ENCODE measurements at regions not wholly inside any gene's neighbourhood (a gene's known extent, or its start where the extent isn't known, plus 50 kb on each side); places are given as distances from the start of the nearest gene placed in this dataset.

DNA sequence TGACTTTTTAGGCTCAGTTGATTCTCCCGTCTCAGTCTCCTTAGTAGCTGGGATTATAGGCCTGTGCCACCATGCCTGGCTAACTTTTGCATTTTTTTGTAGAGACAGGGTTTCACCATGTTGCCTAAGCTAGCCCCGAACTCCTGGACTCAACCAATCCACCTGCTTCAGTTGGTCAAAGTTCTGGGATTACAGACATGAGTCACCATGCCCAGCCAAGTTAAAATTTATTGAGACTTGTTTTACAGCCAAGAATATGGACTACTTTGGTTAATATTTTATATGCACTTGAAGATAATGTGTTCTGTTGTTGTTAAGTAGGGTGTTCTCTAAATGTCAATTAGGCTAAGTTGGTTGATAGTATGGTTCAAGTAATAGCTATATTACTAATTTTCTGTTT lies 58.7 kb downstream of the CYTL1 start:
- H3K4me1 ChIP-seq (ENCODE audit: control insufficient read depth in 2 of 2, insufficient read depth in 2 of 2, low read length in 2 of 2) = no peaks in the 10 kb centered on the region
- H3K27me3 ChIP-seq (replicated peaks in 1 of 4; ENCODE audit: control extremely low read depth in 1 of 4, control insufficient read depth in 3 of 4, insufficient read depth in 4 of 4, low read length in 3 of 4) = no peaks in the 10 kb centered on the region
- H3K9me3 ChIP-seq (ENCODE audit: control extremely low read depth in 1 of 3, control insufficient read depth in 2 of 3, insufficient read depth in 1 of 3, low read length in 2 of 3) = peaks cover 13 to 32% (median 18%) of the 10 kb centered on the region in 3 donors
- no peak for TF ChIP-seq EZH2 (IDR thresholded peaks at IDR 0.05; ENCODE audit: borderline replicate concordance, insufficient read depth, low read depth, low read length, poor library complexity, severe bottlenecking)
- TF ChIP-seq, protein P1, sequence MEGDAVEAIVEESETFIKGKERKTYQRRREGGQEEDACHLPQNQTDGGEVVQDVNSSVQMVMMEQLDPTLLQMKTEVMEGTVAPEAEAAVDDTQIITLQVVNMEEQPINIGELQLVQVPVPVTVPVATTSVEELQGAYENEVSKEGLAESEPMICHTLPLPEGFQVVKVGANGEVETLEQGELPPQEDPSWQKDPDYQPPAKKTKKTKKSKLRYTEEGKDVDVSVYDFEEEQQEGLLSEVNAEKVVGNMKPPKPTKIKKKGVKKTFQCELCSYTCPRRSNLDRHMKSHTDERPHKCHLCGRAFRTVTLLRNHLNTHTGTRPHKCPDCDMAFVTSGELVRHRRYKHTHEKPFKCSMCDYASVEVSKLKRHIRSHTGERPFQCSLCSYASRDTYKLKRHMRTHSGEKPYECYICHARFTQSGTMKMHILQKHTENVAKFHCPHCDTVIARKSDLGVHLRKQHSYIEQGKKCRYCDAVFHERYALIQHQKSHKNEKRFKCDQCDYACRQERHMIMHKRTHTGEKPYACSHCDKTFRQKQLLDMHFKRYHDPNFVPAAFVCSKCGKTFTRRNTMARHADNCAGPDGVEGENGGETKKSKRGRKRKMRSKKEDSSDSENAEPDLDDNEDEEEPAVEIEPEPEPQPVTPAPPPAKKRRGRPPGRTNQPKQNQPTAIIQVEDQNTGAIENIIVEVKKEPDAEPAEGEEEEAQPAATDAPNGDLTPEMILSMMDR (IDR thresholded peaks at IDR 0.05) = no peak
- no peak overlapping the region for H3K27ac Mint-ChIP-seq
- peaks cover 22% of the 10 kb centered on the region for H3K9me3 Mint-ChIP-seq (ENCODE audit: insufficient read depth)
- CTCF ChIA-PET = no interaction called here
- DNase-seq = no peak
- H3K9ac ChIP-seq (ENCODE audit: low read length) = no peak overlapping the region
- H3K27me3 Mint-ChIP-seq = peaks cover 3% of the 10 kb centered on the region
- no peak for ATAC-seq (ENCODE audit: low read depth)
- no peaks in the 10 kb centered on the region for H3K36me3 ChIP-seq (replicated peaks in 1 of 2; ENCODE audit: control extremely low read depth in 1 of 2, control insufficient read depth in 1 of 2, extremely low read depth in 1 of 2, insufficient read depth in 2 of 2, low read length in 1 of 2)
- no peak overlapping the region for H3K4me3 ChIP-seq (ENCODE audit: control extremely low read depth in 1 of 5, extremely low read depth in 1 of 5, insufficient read depth in 1 of 5, low read depth in 2 of 5, low read length in 4 of 5)
- no peak overlapping the region for H3K27ac ChIP-seq (ENCODE audit: low read length in 2 of 2)
- H2AFZ ChIP-seq (ENCODE audit: insufficient read depth, low read depth, low read length, poor library complexity, severe bottlenecking) = no peak overlapping the region
- POLR2A ChIA-PET = no interaction called here
- WGBS (ENCODE audit: insufficient coverage) = 63% methylated on average over 1 of the region's 2 CpGs
- no peak overlapping the region for H3K4me2 ChIP-seq (replicated peaks; ENCODE audit: low read depth, low read length, poor library complexity, severe bottlenecking)
- H3K4me3 Mint-ChIP-seq = no peak overlapping the region
- intact Hi-C loops (cut with micrococcal nuclease) = no loop called here
- no peaks in the 10 kb centered on the region for H4K20me1 ChIP-seq (ENCODE audit: control insufficient read depth, insufficient read depth, low read length, poor library complexity, severe bottlenecking)
- H3K79me2 ChIP-seq (ENCODE audit: control insufficient read depth, insufficient read depth, low read length) = no peaks in the 10 kb centered on the region
- no peaks in the 10 kb centered on the region for H3K4me1 Mint-ChIP-seq

DNA sequence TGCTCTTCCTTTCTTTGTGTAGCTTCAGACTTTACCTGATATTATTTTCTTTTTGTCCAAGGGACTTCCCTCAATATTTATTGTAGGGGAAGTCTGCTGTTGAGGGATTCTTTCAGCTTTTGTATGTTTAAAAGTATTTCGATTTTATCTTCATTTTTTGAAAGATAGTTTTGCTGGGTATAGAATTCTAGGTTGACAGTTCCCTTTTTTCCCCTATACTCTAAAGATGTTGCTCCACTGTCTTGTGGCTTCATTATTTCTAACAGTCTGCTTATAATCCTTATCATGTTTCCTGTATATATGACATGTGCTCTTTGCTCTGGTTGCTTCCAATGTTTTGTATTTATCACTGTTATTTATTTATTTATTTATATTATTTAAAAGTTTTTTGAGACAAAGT lies 57.3 kb downstream of the CYTL1 start:
- Mint-ChIP-seq H3K9me3 (ENCODE audit: insufficient read depth) (peaks cover 22% of the 10 kb centered on the region), H3K4me1 (no peaks in the 10 kb centered on the region), H3K27me3 (peaks cover 3% of the 10 kb centered on the region), H3K27ac (no peak overlapping the region), H3K4me3 (no peak overlapping the region)
- Histone ChIP-seq H3K36me3 (replicated peaks in 1 of 2; ENCODE audit: control extremely low read depth in 1 of 2, control insufficient read depth in 1 of 2, extremely low read depth in 1 of 2, insufficient read depth in 2 of 2, low read length in 1 of 2) (no peaks in the 10 kb centered on the region), H3K4me3 (ENCODE audit: control extremely low read depth in 1 of 5, extremely low read depth in 1 of 5, insufficient read depth in 1 of 5, low read depth in 2 of 5, low read length in 4 of 5) (no peak overlapping the region), H3K9ac (ENCODE audit: low read length) (no peak overlapping the region), H3K27ac (ENCODE audit: low read length in 2 of 2) (no peak overlapping the region), H3K27me3 (replicated peaks in 1 of 4; ENCODE audit: control extremely low read depth in 1 of 4, control insufficient read depth in 3 of 4, insufficient read depth in 4 of 4, low read length in 3 of 4) (no peaks in the 10 kb centered on the region), H4K20me1 (ENCODE audit: control insufficient read depth, insufficient read depth, low read length, poor library complexity, severe bottlenecking) (no peaks in the 10 kb centered on the region), H3K79me2 (ENCODE audit: control insufficient read depth, insufficient read depth, low read length) (no peaks in the 10 kb centered on the region), H3K4me2 (replicated peaks; ENCODE audit: low read depth, low read length, poor library complexity, severe bottlenecking) (no peak overlapping the region), H2AFZ (ENCODE audit: insufficient read depth, low read depth, low read length, poor library complexity, severe bottlenecking) (no peak overlapping the region), H3K4me1 (ENCODE audit: control insufficient read depth in 2 of 2, insufficient read depth in 2 of 2, low read length in 2 of 2) (no peaks in the 10 kb centered on the region), H3K9me3 (ENCODE audit: control extremely low read depth in 1 of 3, control insufficient read depth in 2 of 3, insufficient read depth in 1 of 3, low read length in 2 of 3) (peaks cover 13 to 32% (median 18%) of the 10 kb centered on the region in 3 donors)
- intact Hi-C loops (cut with micrococcal nuclease) = no loop called here
- ChIA-PET CTCF (no interaction called here), POLR2A (no interaction called here)
- no CpG with 5 or more reads among the region's 1 CpG for WGBS (ENCODE audit: insufficient coverage)
- no peak for DNase-seq
- TF ChIP-seq, protein P1 (IDR thresholded peaks at IDR 0.05) = no peak
- no peak for TF ChIP-seq EZH2 (IDR thresholded peaks at IDR 0.05; ENCODE audit: borderline replicate concordance, insufficient read depth, low read depth, low read length, poor library complexity, severe bottlenecking)
- no peak for ATAC-seq (ENCODE audit: low read depth)

Measured in B cell (primary cell).